ACC112 (cell line): ENCODE measurements at regions not wholly inside any gene's neighbourhood (a gene's known extent, or its start where the extent isn't known, plus 50 kb on each side); places are given as distances from the start of the nearest gene placed in this dataset.
"Not testable (repeated sequence)": the region's sequence is repeated elsewhere in the genome, so short reads cannot be mapped to it uniquely, and the experiment has no call there.

Source experiments
- H2AFZ ChIP-seq: fragments of 200-600 bp; sonication (generic); one replicate; pipeline ENCODE4 v1.6.0; 2017; ENCODE audit warnings: antibody characterized with exemption, low read length; ENCODE audit not compliant: unreplicated experiment
- H3K27ac ChIP-seq: fragments of 200-600 bp; sonication (generic); 2 replicates; pipeline ENCODE4 v1.5.1; 2014; ENCODE audit warnings: low read depth, mild to moderate bottlenecking, antibody characterized with exemption, low read length, moderate library complexity
- H3K27me3 ChIP-seq: fragments of 200-600 bp; sonication (generic); 2 replicates; pipeline ENCODE4 v1.6.1; 2014; ENCODE audit warnings: mild to moderate bottlenecking, antibody characterized with exemption, low read length, moderate library complexity, mixed read lengths; ENCODE audit not compliant: insufficient read depth
- H3K36me3 ChIP-seq: fragments of 200-600 bp; sonication (generic); 2 replicates; pipeline ENCODE4 v1.6.1; 2016; ENCODE audit warnings: mild to moderate bottlenecking, antibody characterized with exemption, low read length, moderate library complexity, mixed read lengths; ENCODE audit not compliant: insufficient read depth
- H3K4me1 ChIP-seq: fragments of 200-600 bp; sonication (generic); one replicate; pipeline ENCODE4 v1.6.1; 2016; ENCODE audit warnings: low read length, mixed read lengths; ENCODE audit not compliant: insufficient read depth, unreplicated experiment, control insufficient read depth
- H3K4me3 ChIP-seq: fragments of 200-600 bp; sonication (generic); 2 replicates; pipeline ENCODE4 v1.5.1; 2014; ENCODE audit warnings: mild to moderate bottlenecking, low read depth, low read length
- H3K79me2 ChIP-seq: fragments of 200-600 bp; sonication (generic); one replicate; pipeline ENCODE4 v1.6.0; 2016; ENCODE audit warnings: low read length; ENCODE audit not compliant: control insufficient read depth, unreplicated experiment, insufficient read depth

- H3K36me3 ChIP-seq = no peaks in the 10 kb centered on the region
- H3K79me2 ChIP-seq = no peaks in the 10 kb centered on the region
- no peak overlapping the region for H3K4me3 ChIP-seq
- H3K27ac ChIP-seq = no peak overlapping the region
- H3K4me1 ChIP-seq = peaks cover 3% of the 10 kb centered on the region
- no peak overlapping the region for H2AFZ ChIP-seq
- no peaks in the 10 kb centered on the region for H3K27me3 ChIP-seq
These were observed 336.9 kb downstream of the ZNF674 start for GRCh38 chrX:46208225-46208854.

- Histone ChIP-seq H2AFZ (no peak overlapping the region), H3K36me3 (no peaks in the 10 kb centered on the region), H3K4me3 (no peak overlapping the region), H3K27me3 (no peaks in the 10 kb centered on the region), H3K4me1 (peaks cover 8% of the 10 kb centered on the region), H3K79me2 (no peaks in the 10 kb centered on the region), H3K27ac (no peak overlapping the region)
These were observed 340.3 kb downstream of the ZNF674 start for GRCh38 chrX:46204721-46205422.

GRCh38 chrX:46202733-46203514, 342.3 kb downstream of the ZNF674 start:
- no peaks in the 10 kb centered on the region for H3K79me2 ChIP-seq
- no peak overlapping the region for H3K4me3 ChIP-seq
- H2AFZ ChIP-seq = no peak overlapping the region
- H3K27ac ChIP-seq = no peak overlapping the region
- no peaks in the 10 kb centered on the region for H3K36me3 ChIP-seq
- no peaks in the 10 kb centered on the region for H3K27me3 ChIP-seq
- H3K4me1 ChIP-seq = peaks cover 5% of the 10 kb centered on the region

GRCh38 chrX:46200413-46200812, 344.8 kb downstream of the ZNF674 start:
- Histone ChIP-seq H3K4me3 (no peak overlapping the region), H2AFZ (no peak overlapping the region), H3K4me1 (peaks cover 5% of the 10 kb centered on the region), H3K27me3 (no peaks in the 10 kb centered on the region), H3K27ac (no peak overlapping the region), H3K36me3 (no peaks in the 10 kb centered on the region), H3K79me2 (no peaks in the 10 kb centered on the region)

- H3K36me3 ChIP-seq = no peaks in the 10 kb centered on the region
- no peak overlapping the region for H3K27ac ChIP-seq
- H3K4me3 ChIP-seq = no peak overlapping the region
- H3K79me2 ChIP-seq = no peaks in the 10 kb centered on the region
- H3K4me1 ChIP-seq = peaks cover 5% of the 10 kb centered on the region
- no peak overlapping the region for H2AFZ ChIP-seq
- no peaks in the 10 kb centered on the region for H3K27me3 ChIP-seq
These were observed 346.4 kb downstream of the ZNF674 start for GRCh38 chrX:46198858-46199257.

DNA sequence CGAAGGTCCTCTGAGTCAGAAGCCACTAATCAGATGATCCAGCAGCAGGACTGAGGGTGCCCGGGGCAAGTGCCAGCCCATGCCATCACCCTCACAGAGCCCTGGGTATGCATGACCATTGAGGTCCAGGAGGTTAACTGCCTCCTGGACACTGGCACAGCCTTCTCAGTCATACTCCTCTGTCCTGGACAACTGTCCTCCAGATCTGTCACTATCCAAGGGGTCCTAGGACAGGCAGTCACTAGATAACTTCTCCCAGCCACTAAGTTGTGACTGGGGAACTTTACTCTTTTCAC, 358.5 kb downstream of the ZNF674 start:
- H3K36me3 ChIP-seq, H2AFZ ChIP-seq, H3K27ac ChIP-seq, H3K4me3 ChIP-seq, H3K27me3 ChIP-seq, H3K79me2 ChIP-seq: not testable (repeated sequence)
- H3K4me1 ChIP-seq = peaks cover 10% of the 10 kb centered on the region

DNA sequence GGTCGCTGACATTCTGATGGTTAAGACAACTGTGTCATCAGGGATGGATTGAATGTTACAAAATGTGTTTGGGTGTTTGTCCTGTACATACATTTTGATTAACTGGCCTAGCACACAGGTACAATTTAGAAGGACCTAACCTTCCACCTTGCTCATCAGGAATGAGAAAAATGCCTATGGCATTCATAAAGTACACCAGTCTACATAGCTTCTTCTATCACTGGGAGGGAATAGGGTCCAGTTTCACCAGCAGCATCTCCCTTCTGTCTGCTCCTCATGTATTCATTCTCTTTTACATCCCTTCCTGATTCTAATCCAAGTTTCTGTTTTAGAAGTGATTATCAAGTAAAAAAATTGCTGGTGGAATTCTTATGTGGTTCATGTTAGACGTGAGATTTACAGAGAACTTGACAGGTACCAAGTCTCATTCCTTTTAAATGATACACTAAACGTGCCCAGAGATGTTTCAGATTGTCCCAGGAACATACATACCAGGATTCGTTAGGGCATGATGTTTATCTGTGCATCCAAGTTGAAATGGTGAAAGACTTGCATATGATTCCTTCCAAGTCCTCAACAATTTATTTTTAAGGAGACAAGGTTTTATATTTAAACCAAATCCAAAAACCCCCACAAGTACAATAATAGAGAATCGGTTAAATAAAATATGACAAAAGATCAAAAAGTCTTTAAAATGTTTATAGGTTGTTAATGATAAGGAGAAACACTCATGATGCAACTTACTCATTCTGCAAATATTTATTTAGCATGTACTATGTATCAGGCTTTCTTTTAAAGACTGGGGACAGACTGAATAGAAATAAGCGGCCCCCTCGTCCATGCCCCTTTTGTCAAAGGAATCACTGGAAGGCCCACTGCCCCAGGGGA, 359.1 kb downstream of the ZNF674 start:
- Histone ChIP-seq H3K27ac (no peak overlapping the region), H2AFZ (no peak overlapping the region), H3K4me3 (no peak overlapping the region), H3K4me1 (peaks cover 11% of the 10 kb centered on the region), H3K36me3 (no peaks in the 10 kb centered on the region), H3K27me3 (no peaks in the 10 kb centered on the region; the same call in 1 of the 2 replicates), H3K79me2 (no peaks in the 10 kb centered on the region)

DNA sequence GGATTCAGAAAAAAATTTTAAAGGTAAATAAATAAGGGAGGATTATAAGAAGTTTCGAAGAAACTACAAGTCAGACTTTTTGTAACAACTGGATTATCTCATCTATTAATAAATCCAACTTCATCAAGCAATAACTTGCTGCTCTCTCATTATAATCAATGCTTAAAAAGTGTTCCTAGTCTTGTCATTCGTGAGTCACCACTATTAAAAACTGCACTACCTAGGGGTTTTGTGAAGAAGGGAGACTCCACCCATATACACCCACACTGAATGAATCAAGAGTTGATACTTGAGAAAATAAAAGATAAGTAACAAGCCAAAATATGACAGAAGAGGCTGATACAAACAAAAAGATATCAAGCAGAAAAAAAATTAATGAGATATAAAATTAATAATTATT, 360.5 kb downstream of the ZNF674 start:
- Histone ChIP-seq H3K4me1 (peaks cover 25% of the 10 kb centered on the region), H3K79me2 (no peaks in the 10 kb centered on the region), H3K36me3 (no peaks in the 10 kb centered on the region), H3K4me3 (no peak overlapping the region), H3K27ac (no peak overlapping the region), H2AFZ (no peak overlapping the region), H3K27me3 (no peaks in the 10 kb centered on the region)

GRCh38 chrX:46180258-46180687, 364.9 kb downstream of the ZNF674 start:
- H2AFZ ChIP-seq = no peak overlapping the region
- H3K27ac ChIP-seq = peak overlapping the region; percentile 76

GRCh38 chrX:46179748-46180147, 365.5 kb downstream of the ZNF674 start:
- no peaks in the 10 kb centered on the region for H3K27me3 ChIP-seq
- H3K27ac ChIP-seq = peak overlapping the region; percentile 76
- no peaks in the 10 kb centered on the region for H3K36me3 ChIP-seq
- H3K4me3 ChIP-seq = no peak overlapping the region
- H3K4me1 ChIP-seq = peaks cover 21% of the 10 kb centered on the region
- no peak overlapping the region for H2AFZ ChIP-seq
- no peaks in the 10 kb centered on the region for H3K79me2 ChIP-seq

More at GRCh38 chrX:46180258-46180687, 364.9 kb downstream of the ZNF674 start:
- Histone ChIP-seq H3K36me3 (no peaks in the 10 kb centered on the region), H3K27me3 (no peaks in the 10 kb centered on the region), H3K4me1 (peaks cover 24% of the 10 kb centered on the region), H3K4me3 (no peak overlapping the region), H3K79me2 (no peaks in the 10 kb centered on the region)
